Adrenal gland (tissue), 5 donors: ENCODE measurements at regions not wholly inside any gene's neighbourhood (a gene's known extent, or its start where the extent isn't known, plus 50 kb on each side); places are given as distances from the start of the nearest gene placed in this dataset.

Source experiments
- POLR2A ChIP-seq, 2 donors: fragments of 450-650 bp; IDR thresholded peaks; one replicate each; pipeline ENCODE4 v1.6.1; 2017; ENCODE audit warnings: antibody characterized with exemption in 2 of 2, mild to moderate bottlenecking in 2 of 2, moderate library complexity in 1 of 2
- TF ChIP-seq, protein P1 (sequence below), 6 experiments: fragments of 450-650 bp in 4 of 6; fragments of 200-600 bp in 2 of 6; sonication (generic) in 1 of 6; IDR thresholded peaks; 1 replicate in 5 of 6; 2 replicates in 1 of 6; pipeline versions ENCODE4 v1.5.1 to v1.8.0; 2016 to 2021; ENCODE audit warnings: antibody characterized with exemption in 6 of 6, mild to moderate bottlenecking in 2 of 6, moderate library complexity in 1 of 6
- donor health status: DM: no; HTN: no; CAD: no.

DNA sequence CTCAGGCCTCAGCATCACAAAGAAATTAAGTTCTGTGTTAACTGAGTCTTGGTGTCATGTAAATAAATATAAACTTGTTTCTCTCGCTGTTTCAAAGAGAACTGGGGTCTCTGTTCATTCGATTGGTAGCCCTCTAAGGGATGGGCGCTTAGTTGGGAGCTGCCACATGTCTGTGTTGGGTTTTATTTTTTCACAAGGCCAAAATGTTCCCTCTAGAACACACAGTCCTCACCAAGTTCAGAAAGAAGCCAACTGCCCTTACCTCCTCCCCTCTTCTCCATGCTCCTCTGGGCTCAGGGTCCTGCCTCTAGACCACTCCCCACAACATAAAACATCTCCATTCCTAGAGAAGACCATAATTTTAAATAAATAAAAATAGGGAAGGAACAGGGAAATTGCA is 490.9 kb downstream of the TNS1 start:
- TF ChIP-seq, protein P1, sequence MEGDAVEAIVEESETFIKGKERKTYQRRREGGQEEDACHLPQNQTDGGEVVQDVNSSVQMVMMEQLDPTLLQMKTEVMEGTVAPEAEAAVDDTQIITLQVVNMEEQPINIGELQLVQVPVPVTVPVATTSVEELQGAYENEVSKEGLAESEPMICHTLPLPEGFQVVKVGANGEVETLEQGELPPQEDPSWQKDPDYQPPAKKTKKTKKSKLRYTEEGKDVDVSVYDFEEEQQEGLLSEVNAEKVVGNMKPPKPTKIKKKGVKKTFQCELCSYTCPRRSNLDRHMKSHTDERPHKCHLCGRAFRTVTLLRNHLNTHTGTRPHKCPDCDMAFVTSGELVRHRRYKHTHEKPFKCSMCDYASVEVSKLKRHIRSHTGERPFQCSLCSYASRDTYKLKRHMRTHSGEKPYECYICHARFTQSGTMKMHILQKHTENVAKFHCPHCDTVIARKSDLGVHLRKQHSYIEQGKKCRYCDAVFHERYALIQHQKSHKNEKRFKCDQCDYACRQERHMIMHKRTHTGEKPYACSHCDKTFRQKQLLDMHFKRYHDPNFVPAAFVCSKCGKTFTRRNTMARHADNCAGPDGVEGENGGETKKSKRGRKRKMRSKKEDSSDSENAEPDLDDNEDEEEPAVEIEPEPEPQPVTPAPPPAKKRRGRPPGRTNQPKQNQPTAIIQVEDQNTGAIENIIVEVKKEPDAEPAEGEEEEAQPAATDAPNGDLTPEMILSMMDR (IDR thresholded peaks at IDR 0.05) = no peak
- no peak for TF ChIP-seq POLR2A (IDR thresholded peaks at IDR 0.05)
